ENCODE measurements at regions not wholly inside any gene's neighbourhood (a gene's known extent, or its start where the extent isn't known, plus 50 kb on each side); places are given as distances from the start of the nearest gene placed in this dataset.
"Not testable (repeated sequence)": the region's sequence is repeated elsewhere in the genome, so short reads cannot be mapped to it uniquely, and the experiment has no call there.

GRCh38 chr2:195342061-195342460, 315.0 kb upstream of the SLC39A10 start:
- POLR2A ChIA-PET = no interaction called here
- CTCF ChIA-PET = no interaction called here

DNA sequence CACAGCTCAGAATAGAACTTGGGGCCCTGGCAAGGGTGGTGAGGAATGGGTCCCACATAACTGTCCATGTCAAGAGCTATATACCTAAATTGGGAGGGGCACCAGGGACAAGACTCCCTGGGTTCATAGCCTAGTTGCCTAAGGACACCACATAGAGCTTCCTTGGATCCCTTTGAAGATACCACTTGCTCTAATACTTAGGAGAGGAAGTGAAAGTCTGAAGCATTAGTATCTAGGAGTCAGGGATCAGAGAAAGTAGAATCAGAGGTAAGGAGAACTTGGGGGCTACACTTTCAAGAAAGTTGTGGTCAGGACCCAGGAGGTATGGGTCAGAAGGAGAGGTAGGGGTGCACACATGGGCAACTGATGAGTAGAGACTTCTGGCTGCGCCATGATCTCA, 318.2 kb upstream of the SLC39A10 start:
- CTCF ChIA-PET = no interaction called here
- POLR2A ChIA-PET = no interaction called here

DNA sequence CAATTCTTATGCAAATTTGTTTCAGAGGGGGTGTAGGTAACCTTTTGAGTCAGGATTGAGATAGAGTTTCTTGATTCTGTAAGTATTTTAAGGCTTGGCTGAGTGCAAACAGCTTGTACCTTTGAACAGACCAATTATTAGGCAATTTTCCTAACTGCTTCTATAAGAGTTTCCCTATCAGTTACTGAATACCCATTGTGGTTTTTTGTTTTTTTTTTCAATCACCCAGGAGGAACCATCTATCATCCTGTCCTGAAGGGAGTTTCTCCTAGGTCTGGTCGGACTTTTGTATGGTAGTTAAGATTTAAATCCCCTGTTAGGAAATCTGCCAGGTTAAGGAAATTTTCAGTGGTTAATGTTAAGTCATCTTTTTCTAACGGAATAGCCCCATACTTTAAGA, 319.4 kb upstream of the SLC39A10 start:
- ChIA-PET CTCF (no interaction called here), POLR2A (no interaction called here)

GRCh38 chr2:195333869-195334268, 323.2 kb upstream of the SLC39A10 start:
- ChIA-PET POLR2A (no interaction called here), CTCF (no interaction called here)

GRCh38 chr2:195331966-195332365, 325.1 kb upstream of the SLC39A10 start:
- CTCF ChIA-PET = interaction anchor here (0.6 kb wide), 1 partner anchor 317 kb away, joined by 3 read pairs; no protein-coding TSS in a partner anchor

GRCh38 chr2:195331129-195331528, 325.9 kb upstream of the SLC39A10 start:
- ChIA-PET POLR2A (no interaction called here), CTCF (no interaction called here)

More at GRCh38 chr2:195331966-195332365, 325.1 kb upstream of the SLC39A10 start:
- POLR2A ChIA-PET = no interaction called here

- ChIA-PET POLR2A (no interaction called here), CTCF (no interaction called here)
These were observed 326.5 kb upstream of the SLC39A10 start for GRCh38 chr2:195330513-195330956.

DNA sequence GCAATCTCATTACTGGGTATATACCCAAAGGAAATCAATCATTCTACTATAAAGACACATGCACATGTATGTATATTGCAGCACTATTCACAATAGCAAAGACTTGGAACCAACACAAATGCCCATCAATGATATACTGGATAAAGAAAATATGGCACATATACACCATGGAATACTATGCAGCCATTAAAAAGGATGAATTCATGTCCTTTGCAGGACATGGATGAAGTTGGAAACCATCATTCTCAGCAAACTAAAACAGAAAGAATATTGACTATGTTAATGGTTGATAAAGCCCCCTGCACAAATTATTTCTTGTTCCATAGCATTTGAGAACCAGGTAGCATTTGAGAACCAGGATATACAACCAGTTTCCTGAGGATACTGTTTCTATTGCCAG, 327.2 kb upstream of the SLC39A10 start:
- CTCF ChIA-PET, POLR2A ChIA-PET: not testable (repeated sequence)

- ChIA-PET POLR2A (no interaction called here), CTCF (no interaction called here)
These were observed 330.5 kb upstream of the SLC39A10 start for GRCh38 chr2:195326537-195326936.

- CTCF ChIA-PET = no interaction called here
- POLR2A ChIA-PET = no interaction called here
These were observed 334.7 kb upstream of the SLC39A10 start for GRCh38 chr2:195322324-195322723.

DNA sequence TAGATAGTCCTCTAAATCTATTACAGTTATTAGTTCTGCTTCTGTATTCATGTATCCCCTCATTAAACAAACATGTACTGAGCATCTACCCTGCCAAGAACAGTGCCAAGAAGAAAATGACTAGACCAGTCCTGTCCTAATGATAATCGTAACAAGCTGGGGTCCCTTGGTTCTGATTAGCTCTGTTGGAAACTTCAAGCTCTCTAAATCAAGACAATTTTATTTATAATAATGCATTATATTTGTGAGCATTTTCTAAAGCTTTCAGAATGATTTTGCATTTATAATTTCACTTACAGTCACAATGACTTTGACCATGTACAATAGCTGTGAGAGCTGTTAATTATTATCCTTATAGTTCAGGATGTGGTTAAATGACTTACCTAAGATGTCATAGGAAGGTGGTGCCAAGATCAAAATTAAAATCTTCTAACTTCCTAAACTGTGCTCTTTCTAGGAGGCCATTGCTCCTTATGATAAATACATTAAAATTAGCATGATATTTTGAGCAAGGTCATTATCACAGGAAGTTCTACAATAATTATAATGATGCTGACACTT, 336.5 kb upstream of the SLC39A10 start:
- CTCF ChIA-PET = interaction anchor here (1.2 kb wide), 1 partner anchor 169 kb away, joined by 3 read pairs; no protein-coding TSS in a partner anchor
- POLR2A ChIA-PET = no interaction called here

DNA sequence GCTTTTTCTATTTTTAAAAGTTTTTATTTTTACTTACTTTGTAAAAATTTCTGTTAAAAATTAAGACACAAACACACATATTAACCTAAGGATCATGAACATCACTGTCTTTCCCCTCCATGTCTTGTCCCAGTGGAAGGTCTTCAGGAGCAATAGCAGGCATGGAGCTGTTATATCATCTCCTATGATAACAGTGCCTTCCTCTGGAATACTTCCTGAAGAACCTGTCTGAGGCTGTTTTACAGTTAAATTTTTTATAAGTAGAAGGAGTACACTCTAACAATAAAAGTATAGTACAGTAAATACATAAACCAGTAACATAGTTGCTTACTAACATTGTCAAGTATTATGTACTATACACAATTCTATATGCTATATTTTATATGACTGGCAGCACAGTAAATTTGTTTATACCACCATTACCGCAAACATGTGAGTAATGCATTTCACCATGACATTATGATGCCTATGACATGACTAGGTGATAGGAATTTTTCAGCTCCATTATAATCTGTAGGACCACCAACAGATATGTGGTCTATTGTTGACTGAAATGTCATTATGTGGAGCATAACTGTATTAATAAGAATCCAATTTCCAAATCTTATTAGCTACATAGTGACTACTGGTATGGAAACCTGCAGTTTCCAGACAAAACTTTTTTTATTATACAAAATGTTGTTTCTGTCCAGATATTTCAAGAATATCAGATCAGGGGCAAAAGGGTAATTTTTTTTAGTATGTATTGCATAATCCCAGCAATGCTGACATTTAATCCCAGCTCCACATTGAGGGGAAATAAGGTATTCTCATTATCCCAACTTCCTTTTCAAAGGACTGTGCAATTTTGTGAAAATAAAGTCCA, 337.2 kb upstream of the SLC39A10 start:
- ChIA-PET POLR2A (interaction anchor here (0.5 kb wide), 1 partner anchor 122 kb away, joined by 4 read pairs; no protein-coding TSS in a partner anchor), CTCF (interaction anchor here (0.8 to 1.2 kb wide), 2 partner anchors 9 to 169 kb away, joined by 3 read pairs; no protein-coding TSS in a partner anchor)

DNA sequence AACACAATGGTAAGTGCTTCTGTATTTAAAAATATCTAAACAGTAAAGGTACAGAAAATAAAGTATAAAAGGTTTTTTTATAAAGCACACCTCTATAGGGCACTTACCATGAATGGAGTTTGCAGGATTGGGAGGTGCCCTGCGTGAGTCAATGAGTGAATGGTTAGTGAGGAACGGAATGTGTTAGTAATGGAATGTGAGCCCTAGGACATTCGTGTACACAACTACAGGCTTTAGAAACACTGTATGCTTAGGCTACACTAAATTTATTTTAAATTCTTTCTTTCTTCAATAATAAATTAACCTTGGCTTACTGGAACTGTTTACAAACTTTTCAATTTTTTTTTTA, 337.9 kb upstream of the SLC39A10 start:
- ChIA-PET CTCF (interaction anchor here (0.8 kb wide), 1 partner anchor 8 kb away, joined by 3 read pairs; no protein-coding TSS in a partner anchor), POLR2A (no interaction called here)

DNA sequence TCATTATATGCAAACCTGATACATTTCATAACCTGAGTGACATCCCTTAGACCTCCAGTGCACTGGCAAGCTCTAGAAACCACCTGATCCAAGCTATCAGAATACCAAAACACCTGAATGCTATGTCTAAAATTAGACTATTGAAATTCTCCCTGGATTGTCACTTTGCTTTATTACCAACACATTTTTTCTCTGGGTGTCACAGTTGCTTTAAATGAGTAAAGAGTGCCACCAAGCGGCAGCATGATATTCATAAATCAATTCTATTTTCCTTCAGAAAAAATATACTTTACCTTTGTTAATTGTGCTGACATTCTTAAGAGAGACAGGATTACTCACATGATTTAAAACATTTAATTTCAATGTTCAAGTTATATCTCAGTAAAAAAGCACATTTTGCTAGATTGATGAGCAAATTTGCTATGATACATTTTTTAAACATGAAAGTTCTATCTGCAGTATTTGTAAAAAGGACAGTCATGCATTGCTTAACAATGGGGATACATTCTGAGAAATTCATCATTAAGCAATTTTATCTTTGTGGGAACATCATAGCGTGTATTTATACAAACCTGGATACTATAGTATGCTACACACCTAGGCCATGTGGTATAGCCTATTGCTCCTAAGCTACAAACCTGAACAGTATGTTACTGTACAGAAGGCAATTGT, 338.4 kb upstream of the SLC39A10 start:
- ChIA-PET CTCF (no interaction called here), POLR2A (no interaction called here)

DNA sequence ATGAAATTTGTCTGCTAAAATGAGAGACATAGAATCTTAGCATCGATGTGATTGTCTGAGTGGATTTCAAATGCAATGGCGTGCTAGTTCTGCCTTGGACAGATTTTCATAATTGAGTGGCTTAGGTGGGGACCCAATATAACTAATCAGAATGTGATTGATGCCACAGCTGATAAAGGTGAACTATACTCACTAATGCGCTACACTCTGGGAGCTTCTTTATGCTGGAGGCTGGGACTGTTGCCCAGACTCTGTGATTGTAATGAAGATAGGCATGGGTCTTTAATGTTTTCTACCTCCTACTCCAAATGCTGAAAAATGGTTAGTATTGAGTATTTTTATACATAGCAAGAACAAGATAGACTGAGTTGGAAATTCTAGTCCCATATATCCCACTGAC, 339.5 kb upstream of the SLC39A10 start:
- POLR2A ChIA-PET = no interaction called here

DNA sequence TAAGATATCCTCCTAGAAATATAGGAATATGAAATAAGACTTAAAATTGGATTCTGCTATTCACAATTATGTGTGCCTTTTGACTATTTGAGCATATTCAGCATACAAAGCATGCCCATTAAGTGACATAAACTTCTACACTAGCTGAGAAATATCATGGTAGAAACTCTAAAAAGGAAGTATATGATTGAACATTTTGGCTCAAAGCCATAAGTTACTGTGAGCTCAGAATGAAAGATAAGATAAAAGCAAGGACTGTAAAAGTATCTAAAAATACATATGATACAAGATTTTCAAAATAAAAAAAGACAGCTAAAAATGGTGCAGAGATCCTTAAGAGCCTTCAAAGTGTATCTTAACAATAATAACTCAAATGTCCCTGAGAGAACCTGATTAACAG, 340.5 kb upstream of the SLC39A10 start:
- POLR2A ChIA-PET = no interaction called here
- CTCF ChIA-PET = no interaction called here

More for the DNA sequence above, 339.5 kb upstream of the SLC39A10 start:
- CTCF ChIA-PET = no interaction called here

GRCh38 chr2:195313962-195314361, 343.1 kb upstream of the SLC39A10 start:
- CTCF ChIA-PET = no interaction called here
- POLR2A ChIA-PET = no interaction called here

- POLR2A ChIA-PET = no interaction called here
- CTCF ChIA-PET = no interaction called here
These were observed 344.4 kb upstream of the SLC39A10 start for GRCh38 chr2:195312662-195313061.

GRCh38 chr2:195308163-195308562, 348.9 kb upstream of the SLC39A10 start:
- POLR2A ChIA-PET = no interaction called here

DNA sequence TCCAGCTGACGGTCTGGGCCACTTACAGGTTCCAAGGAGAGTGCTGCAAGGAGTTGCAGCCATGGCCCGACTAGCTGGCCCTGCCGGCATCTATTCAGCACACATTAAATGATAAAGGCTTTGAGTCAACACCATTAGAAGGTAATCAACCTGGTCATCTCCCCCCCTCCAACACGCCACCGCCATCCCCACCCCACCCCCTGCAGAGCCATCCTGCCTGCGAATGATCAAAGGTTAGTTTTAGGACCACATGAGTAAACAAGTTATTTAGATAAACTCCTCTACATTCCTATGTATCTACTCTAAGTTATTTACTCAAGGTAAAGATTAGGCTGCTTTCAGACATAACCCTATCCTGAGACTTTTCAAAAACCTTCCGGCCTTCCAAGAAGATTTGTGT, 349.3 kb upstream of the SLC39A10 start:
- ChIA-PET POLR2A (no interaction called here), CTCF (no interaction called here)

More at GRCh38 chr2:195308163-195308562, 348.9 kb upstream of the SLC39A10 start:
- CTCF ChIA-PET = no interaction called here

GRCh38 chr2:195304310-195304709, 352.7 kb upstream of the SLC39A10 start:
- CTCF ChIA-PET = no interaction called here

More at GRCh38 chr2:195304310-195304709, 352.7 kb upstream of the SLC39A10 start:
- POLR2A ChIA-PET = no interaction called here
